HG03460 (cell line): ENCODE measurements at regions not wholly inside any gene's neighbourhood (a gene's known extent, or its start where the extent isn't known, plus 50 kb on each side); places are given as distances from the start of the nearest gene placed in this dataset.

Source experiments
- ATAC-seq: cut with Tn5 transposase; IDR thresholded peaks from one replicate; pipeline ENCODE4 v1.9.1; 2021; ENCODE audit not compliant: unreplicated experiment

DNA sequence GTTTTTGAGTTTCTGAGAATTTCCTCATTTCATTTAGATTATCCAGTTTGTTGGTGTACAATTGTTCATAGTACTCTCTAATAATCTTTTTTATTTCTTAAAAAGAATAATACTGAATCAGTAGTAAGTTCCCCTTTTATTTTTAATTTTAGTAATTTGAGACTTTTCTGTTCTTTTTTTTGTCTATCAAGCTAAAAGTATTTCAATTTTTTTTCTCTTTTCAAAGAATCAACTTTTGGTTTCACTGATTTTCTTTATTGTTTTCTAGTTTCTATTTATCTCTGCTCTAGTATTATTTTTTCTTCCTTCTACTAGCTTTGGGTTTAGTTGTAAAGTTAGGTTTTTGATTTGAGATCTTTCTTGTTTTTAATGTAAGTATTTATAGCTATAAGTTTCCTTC lies 60.6 kb upstream of the ARL15 start:
- ATAC-seq, result no peak

DNA sequence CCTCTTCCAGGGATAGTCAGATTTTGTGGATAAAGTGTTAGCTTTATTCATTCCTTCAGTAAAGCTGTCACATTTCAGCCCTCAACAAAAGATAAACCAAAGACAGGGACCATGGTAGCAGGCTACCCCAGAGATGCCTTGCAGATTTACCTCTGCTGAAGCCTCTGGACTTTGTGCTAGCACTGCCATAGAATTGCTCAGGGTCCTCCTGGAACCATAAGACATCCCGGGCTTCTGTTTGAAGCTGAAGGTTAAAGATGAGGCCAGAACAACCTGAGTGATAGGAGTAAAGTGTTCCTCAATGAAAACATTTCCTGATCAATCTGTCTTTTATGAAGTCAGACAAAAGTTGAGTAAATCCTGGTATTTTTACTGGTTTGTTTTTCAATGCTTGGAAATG lies 57.5 kb upstream of the ARL15 start:
- ATAC-seq, result no peak

DNA sequence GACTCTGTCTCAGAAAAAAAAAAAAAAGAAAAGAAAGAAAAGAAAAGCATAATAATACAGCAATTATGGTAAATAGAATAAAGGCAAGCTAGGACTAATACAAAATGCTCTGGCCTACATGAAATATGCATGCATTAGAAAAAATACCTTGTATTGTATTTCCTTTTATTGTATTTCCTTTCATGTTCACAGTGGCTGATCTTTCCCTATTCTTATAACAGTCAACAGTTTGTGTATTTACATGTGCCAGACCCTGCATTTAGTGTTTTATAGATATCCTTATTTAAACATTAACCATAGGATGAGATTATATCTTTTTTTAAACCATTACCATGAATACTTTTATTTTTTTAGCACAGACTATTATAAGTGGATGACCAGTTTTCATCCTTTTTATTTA lies 56.3 kb upstream of the ARL15 start:
- no peak for ATAC-seq

- ATAC-seq, result no peak
These were observed 53.3 kb upstream of the ARL15 start for GRCh38 chr5:54363669-54364068.

GRCh38 chr5:54362992-54363625 lies 52.7 kb upstream of the ARL15 start:
- no peak for ATAC-seq

DNA sequence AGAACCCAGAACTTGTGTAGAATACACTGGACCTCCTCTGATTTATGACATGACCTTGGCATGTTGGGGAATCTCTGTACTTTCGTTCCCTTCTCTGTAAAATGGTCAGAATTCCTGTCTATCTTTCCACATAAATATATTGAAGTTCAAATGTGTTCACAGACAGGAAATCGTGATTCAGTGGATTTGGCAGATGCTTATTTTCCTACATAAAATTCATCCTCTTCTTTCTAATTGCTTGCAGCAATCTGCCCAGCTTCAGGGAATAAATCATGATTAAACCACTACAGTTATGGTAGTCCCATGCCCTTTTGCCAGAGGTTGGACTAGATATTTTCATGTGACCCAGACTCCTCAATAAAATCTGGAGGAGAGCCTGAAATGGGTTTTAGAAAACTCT lies 52.1 kb upstream of the ARL15 start:
- no peak for ATAC-seq

- no peak for ATAC-seq
These were observed 51.5 kb upstream of the ARL15 start for GRCh38 chr5:54361691-54362411.

DNA sequence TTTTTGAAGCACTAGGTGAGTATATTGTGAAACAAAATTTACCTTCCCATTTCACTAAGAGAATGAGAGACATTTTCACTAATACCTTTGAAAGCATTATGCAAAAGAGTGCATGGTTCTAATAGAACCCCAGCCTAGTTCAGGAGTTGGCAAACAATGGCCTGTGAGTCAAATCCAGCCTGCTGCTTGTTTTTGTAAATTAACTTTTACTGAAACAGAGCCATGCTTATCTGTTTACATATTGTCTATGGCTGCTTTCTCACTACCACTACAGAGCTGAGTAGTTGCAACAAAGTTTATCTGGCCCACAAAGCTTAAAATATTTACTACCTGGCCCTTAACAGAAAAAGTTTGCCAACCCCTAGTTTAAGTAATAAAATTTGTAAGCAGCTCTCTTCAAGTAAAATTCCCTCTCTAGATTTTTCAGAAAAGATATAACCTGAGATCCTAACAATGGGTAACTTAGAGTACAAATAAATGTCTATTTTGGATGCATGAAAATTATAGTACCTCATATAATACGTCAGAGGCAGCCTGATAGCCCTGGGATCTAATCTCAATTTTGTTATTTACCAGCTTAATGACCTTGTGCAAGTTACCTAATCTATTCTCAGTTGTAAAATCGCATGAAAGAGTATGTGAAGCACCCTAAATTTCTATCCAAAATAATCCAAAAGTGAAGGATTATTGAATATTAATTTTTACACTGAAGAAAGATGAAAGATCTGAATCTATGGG lies 50.7 kb upstream of the ARL15 start:
- ATAC-seq, result no peak
